Keratinocyte (primary cell): ENCODE measurements at regions not wholly inside any gene's neighbourhood (a gene's known extent, or its start where the extent isn't known, plus 50 kb on each side); places are given as distances from the start of the nearest gene placed in this dataset.

Source experiments
- DNase-seq: peaks from one replicate; pipeline ENCODE4 v3.0.0-alpha.2; 2011; ENCODE audit warnings: low read depth, missing footprints, low spot score
- FAIRE-seq: peaks from 2 replicates; lab custom pipeline; 2011; peaks lifted over from hg19 to GRCh38; lab: Jason Lieb, UNC
- H2AFZ ChIP-seq: 2 replicates; pipeline ENCODE4 v1.6.0; 2012; ENCODE audit warnings: low read length, control low read depth, inconsistent platforms; ENCODE audit not compliant: control insufficient read depth
- H3K27ac ChIP-seq: 2 replicates; pipeline ENCODE4 v1.5.1; 2011; ENCODE audit warnings: low read length; ENCODE audit not compliant: control insufficient read depth, insufficient read depth
- H3K27me3 ChIP-seq: 3 replicates; pipeline ENCODE4 v1.6.0; 2011; ENCODE audit warnings: low read length; ENCODE audit not compliant: control insufficient read depth, insufficient read depth; ENCODE audit errors: extremely low read depth
- H3K36me3 ChIP-seq, 2 experiments: 2 replicates in 1 of 2; 3 replicates in 1 of 2; pipeline ENCODE4 v1.5.1; 2011; ENCODE audit warnings: low read length in 2 of 2, mild to moderate bottlenecking in 1 of 2; ENCODE audit not compliant: control insufficient read depth in 2 of 2, insufficient read depth in 2 of 2; ENCODE audit errors: extremely low read depth in 1 of 2
- H3K4me1 ChIP-seq: 3 replicates; pipeline ENCODE4 v1.5.1; 2011; ENCODE audit warnings: low read length; ENCODE audit not compliant: control insufficient read depth, insufficient read depth; ENCODE audit errors: extremely low read depth
- H3K4me2 ChIP-seq: 3 replicates; pipeline ENCODE4 v1.6.0; 2011; ENCODE audit warnings: low read depth, low read length; ENCODE audit not compliant: control insufficient read depth, insufficient read depth; ENCODE audit errors: extremely low read depth
- H3K4me3 ChIP-seq, 3 experiments: fragments of 200-600 bp in 1 of 3; sonication (generic) in 1 of 3; 2 replicates in 2 of 3; 3 replicates in 1 of 3; pipeline ENCODE4 v1.5.1; 2011 to 2016; ENCODE audit warnings: low read length in 3 of 3, mild to moderate bottlenecking in 3 of 3, control low read depth in 2 of 3, inconsistent platforms in 1 of 3, low read depth in 1 of 3, mixed read lengths in 1 of 3, mixed run types in 1 of 3, moderate library complexity in 1 of 3; ENCODE audit not compliant: control insufficient read depth in 2 of 3, insufficient read depth in 2 of 3; ENCODE audit errors: extremely low read depth in 1 of 3
- H3K79me2 ChIP-seq: 2 replicates; pipeline ENCODE4 v1.6.0; 2012; ENCODE audit warnings: low read length; ENCODE audit not compliant: control insufficient read depth, insufficient read depth
- H3K9ac ChIP-seq: 3 replicates; pipeline ENCODE4 v1.6.0; 2011; ENCODE audit warnings: low read length; ENCODE audit not compliant: control insufficient read depth, insufficient read depth; ENCODE audit errors: extremely low read depth
- H3K9me1 ChIP-seq: 3 replicates; pipeline ENCODE4 v1.6.0; 2011; ENCODE audit warnings: low read length; ENCODE audit not compliant: control insufficient read depth, insufficient read depth; ENCODE audit errors: extremely low read depth
- H3K9me3 ChIP-seq: 2 replicates; pipeline ENCODE4 v1.5.1; 2012; ENCODE audit warnings: low read depth, low read length; ENCODE audit not compliant: control insufficient read depth
- H4K20me1 ChIP-seq: 3 replicates; pipeline ENCODE4 v1.6.0; 2011; ENCODE audit warnings: low read length; ENCODE audit not compliant: control insufficient read depth, insufficient read depth; ENCODE audit errors: extremely low read depth
- CTCF ChIP-seq, 3 experiments: IDR thresholded peaks in 1 of 3; conservative IDR thresholded peaks in 1 of 3; optimal IDR thresholded peaks in 1 of 3; 2 replicates in 2 of 3; 3 replicates in 1 of 3; pipeline versions ENCODE3 to v1.5.1; 2011; ENCODE audit warnings: low read length in 3 of 3, mild to moderate bottlenecking in 3 of 3, moderate library complexity in 2 of 3, control low read depth in 1 of 3, inconsistent platforms in 1 of 3; ENCODE audit not compliant: insufficient read depth in 2 of 3; ENCODE audit errors: extremely low read depth in 1 of 3
- EZH2 ChIP-seq: IDR thresholded peaks from one replicate; pipeline ENCODE4 v1.6.1; 2012; ENCODE audit warnings: inconsistent platforms, mild to moderate bottlenecking, low read length, moderate library complexity
- dilution Hi-C: fragments of 300-500 bp; cut with MboI; formaldehyde crosslinking; loops from one replicate; pipeline ENCODE4 v1.7.0; 2020; ENCODE audit warnings: low sequenced_read_pairs; ENCODE audit not compliant: extremely low pct_ligation_motif_present

GRCh38 chr6:885051-885590 lies 192.2 kb upstream of the EXOC2 start:
- no peaks in the 10 kb centered on the region for H3K9me3 ChIP-seq
- no peaks in the 10 kb centered on the region for H3K27me3 ChIP-seq
- H3K4me3 ChIP-seq, result no peak overlapping the region
- no peaks in the 10 kb centered on the region for H3K79me2 ChIP-seq
- FAIRE-seq (no peak), DNase-seq (no peak)
- H3K9me1 ChIP-seq, result no peaks in the 10 kb centered on the region
- peak overlapping the region; percentile 57 for H2AFZ ChIP-seq
- H3K9ac ChIP-seq, result no peak overlapping the region
- dilution Hi-C loops, result no loop called here
- TF ChIP-seq EZH2, result no peak
- no peak overlapping the region for H3K27ac ChIP-seq
- H3K4me1 ChIP-seq, result peaks cover 10% of the 10 kb centered on the region
- no peak overlapping the region for H3K4me2 ChIP-seq
- H4K20me1 ChIP-seq, result no peaks in the 10 kb centered on the region
- H3K36me3 ChIP-seq, result no peaks in the 10 kb centered on the region

- no peak overlapping the region for H3K4me3 ChIP-seq
- dilution Hi-C loops, result no loop called here
- H3K4me2 ChIP-seq, result no peak overlapping the region
- no peaks in the 10 kb centered on the region for H3K36me3 ChIP-seq
- H3K9me1 ChIP-seq, result no peaks in the 10 kb centered on the region
- no peaks in the 10 kb centered on the region for H4K20me1 ChIP-seq
- no peak for DNase-seq
- no peak overlapping the region for H3K27ac ChIP-seq
- H3K9me3 ChIP-seq, result no peaks in the 10 kb centered on the region
- H3K27me3 ChIP-seq, result no peaks in the 10 kb centered on the region
- H3K79me2 ChIP-seq, result no peaks in the 10 kb centered on the region
- TF ChIP-seq EZH2, result no peak
- TF ChIP-seq CTCF (optimal IDR thresholded peaks at IDR 0.05 in 1 of 3, IDR thresholded peaks at IDR 0.05 in 1 of 3, conservative IDR thresholded peaks at IDR 0.05 in 1 of 3; ENCODE audit: extremely low read depth in 1 of 3, insufficient read depth in 2 of 3, low read length in 3 of 3), result no peak
- H2AFZ ChIP-seq, result no peak overlapping the region
- no peak overlapping the region for H3K9ac ChIP-seq
- H3K4me1 ChIP-seq, result peaks cover 10% of the 10 kb centered on the region
- no peak for FAIRE-seq
These were observed 191.6 kb upstream of the EXOC2 start for GRCh38 chr6:884570-884969.

- H2AFZ ChIP-seq, result no peak overlapping the region
- FAIRE-seq, result no peak
- no peaks in the 10 kb centered on the region for H3K9me3 ChIP-seq
- no peak overlapping the region for H3K9ac ChIP-seq
- no peaks in the 10 kb centered on the region for H3K27me3 ChIP-seq
- H3K36me3 ChIP-seq, result no peaks in the 10 kb centered on the region
- DNase-seq, result no peak
- TF ChIP-seq CTCF (optimal IDR thresholded peaks at IDR 0.05 in 1 of 3, IDR thresholded peaks at IDR 0.05 in 1 of 3, conservative IDR thresholded peaks at IDR 0.05 in 1 of 3; ENCODE audit: extremely low read depth in 1 of 3, insufficient read depth in 2 of 3, low read length in 3 of 3), result no peak
- no peak for TF ChIP-seq EZH2
- H3K79me2 ChIP-seq, result no peaks in the 10 kb centered on the region
- no peak overlapping the region for H3K27ac ChIP-seq
- dilution Hi-C loops, result no loop called here
- peaks cover 10% of the 10 kb centered on the region for H3K4me1 ChIP-seq
- no peak overlapping the region for H3K4me3 ChIP-seq
- H3K4me2 ChIP-seq, result no peak overlapping the region
- H3K9me1 ChIP-seq, result no peaks in the 10 kb centered on the region
- H4K20me1 ChIP-seq, result no peaks in the 10 kb centered on the region
These were observed 189.2 kb upstream of the EXOC2 start for GRCh38 chr6:882084-882598.
